Globus pallidus (tissue), 1 donor: ENCODE measurements at regions not wholly inside any gene's neighbourhood (a gene's known extent, or its start where the extent isn't known, plus 50 kb on each side); places are given as distances from the start of the nearest gene placed in this dataset.
A peak's percentile ranks its signal among the peaks of the same experiment; 100 is the strongest.
"Not testable (repeated sequence)": the region's sequence is repeated elsewhere in the genome, so short reads cannot be mapped to it uniquely, and the experiment has no call there.

Experiments used
- DNase-seq: peaks from one replicate; pipeline ENCODE4 v3.0.0-alpha.2; 2015; ENCODE audit warnings: low spot score

GRCh38 chr5:111942661-111943401, 185.8 kb upstream of the NREP start:
- no peak for DNase-seq

GRCh38 chr5:111942201-111942600, 185.2 kb upstream of the NREP start:
- no peak for DNase-seq

- no peak for DNase-seq
These were observed 180.1 kb upstream of the NREP start for GRCh38 chr5:111937094-111937493.

- DNase-seq, result no peak
These were observed 178.8 kb upstream of the NREP start for GRCh38 chr5:111935835-111936234.

GRCh38 chr5:111935009-111935408, 178.0 kb upstream of the NREP start:
- no peak for DNase-seq

GRCh38 chr5:111934511-111934910, 177.5 kb upstream of the NREP start:
- DNase-seq, result no peak

GRCh38 chr5:111933086-111933485, 176.1 kb upstream of the NREP start:
- DNase-seq, result no peak

GRCh38 chr5:111932628-111933027, 175.6 kb upstream of the NREP start:
- DNase-seq, result no peak

GRCh38 chr5:111932199-111932598, 175.2 kb upstream of the NREP start:
- DNase-seq, result no peak

- DNase-seq, result no peak
These were observed 174.7 kb upstream of the NREP start for GRCh38 chr5:111931655-111932054.

- DNase-seq, result no peak
These were observed 174.0 kb upstream of the NREP start for GRCh38 chr5:111930905-111931461.

- DNase-seq, result no peak
These were observed 173.5 kb upstream of the NREP start for GRCh38 chr5:111930449-111930848.

GRCh38 chr5:111929867-111930266, 172.9 kb upstream of the NREP start:
- no peak for DNase-seq

GRCh38 chr5:111929261-111929660, 172.3 kb upstream of the NREP start:
- no peak for DNase-seq

GRCh38 chr5:111928511-111928910, 171.5 kb upstream of the NREP start:
- no peak for DNase-seq

GRCh38 chr5:111927191-111927590, 170.2 kb upstream of the NREP start:
- DNase-seq, result no peak

GRCh38 chr5:111926026-111926425, 169.0 kb upstream of the NREP start:
- no peak for DNase-seq

GRCh38 chr5:111922344-111922743, 165.3 kb upstream of the NREP start:
- DNase-seq, result no peak

GRCh38 chr5:111921691-111922090, 164.7 kb upstream of the NREP start:
- not testable (repeated sequence) for DNase-seq

GRCh38 chr5:111914966-111915636, 158.1 kb upstream of the NREP start:
- DNase-seq, result no peak

GRCh38 chr5:111902436-111902835, 145.4 kb upstream of the NREP start:
- DNase-seq, result no peak

GRCh38 chr5:111901296-111901695, 144.3 kb upstream of the NREP start:
- DNase-seq, result peak; percentile 2

GRCh38 chr5:111892949-111893348, 136.0 kb upstream of the NREP start:
- DNase-seq, result no peak
